AG04450 (cell line): ENCODE measurements at regions not wholly inside any gene's neighbourhood (a gene's known extent, or its start where the extent isn't known, plus 50 kb on each side); places are given as distances from the start of the nearest gene placed in this dataset.
A peak's percentile ranks its signal among the peaks of the same experiment; 100 is the strongest.

ENCODE experiments used
- CTCF ChIA-PET: fragments of 300-600, 350-600 bp; formaldehyde crosslinking; extraction: SDS; loops from one replicate; lab custom pipeline; 2022; ENCODE audit warnings: antibody characterized with exemption, inconsistent platforms; lab: Charles Lee
- POLR2A ChIA-PET: fragments of 350-600 bp; formaldehyde crosslinking; extraction: SDS; loops from one replicate; lab custom pipeline; 2021; ENCODE audit warnings: antibody characterized with exemption, inconsistent platforms; lab: Yijun Ruan, JAX
- DNase-seq: peaks from one replicate; pipeline ENCODE4 v3.0.0-alpha.2; 2011; ENCODE audit warnings: low read depth, low spot score
- H3K27ac ChIP-seq: one replicate; pipeline ENCODE4 v1.5.1; 2012; ENCODE audit warnings: low read depth, low read length, control low read depth
- H3K27me3 ChIP-seq: one replicate; pipeline ENCODE4 v1.6.0; 2012; ENCODE audit warnings: low read length; ENCODE audit not compliant: control insufficient read depth, insufficient read depth
- H3K4me3 ChIP-seq: 2 replicates; pipeline ENCODE4 v1.5.1; 2011; ENCODE audit warnings: mild to moderate bottlenecking, low read depth, low read length, control low read depth
- H3K9me3 ChIP-seq: 2 replicates; pipeline ENCODE4 v1.5.1; 2012; ENCODE audit warnings: low read length; ENCODE audit not compliant: control insufficient read depth, insufficient read depth
- CTCF ChIP-seq: IDR thresholded peaks from 2 replicates; pipeline ENCODE4 v1.5.1; 2011; ENCODE audit warnings: low read depth, low read length, control low read depth, inconsistent platforms

GRCh38 chr5:165161204-165161603 lies 1655.8 kb downstream of the MAT2B start:
- no peak overlapping the region for H3K27ac ChIP-seq
- CTCF ChIA-PET, result no interaction called here
- POLR2A ChIA-PET, result no interaction called here
- no peaks in the 10 kb centered on the region for H3K27me3 ChIP-seq
- peak; percentile 34; the same call in 1 of the 2 replicates for TF ChIP-seq CTCF
- H3K4me3 ChIP-seq, result no peak overlapping the region
- DNase-seq, result no peak
- H3K9me3 ChIP-seq, result no peaks in the 10 kb centered on the region

- Histone ChIP-seq H3K4me3 (no peak overlapping the region), H3K27ac (no peak overlapping the region), H3K27me3 (no peaks in the 10 kb centered on the region), H3K9me3 (no peaks in the 10 kb centered on the region)
- ChIA-PET CTCF (no interaction called here), POLR2A (no interaction called here)
- no peak for TF ChIP-seq CTCF
- no peak for DNase-seq
These were observed 1658.4 kb downstream of the MAT2B start for GRCh38 chr5:165163861-165164260.

- ChIA-PET CTCF (no interaction called here), POLR2A (no interaction called here)
- Histone ChIP-seq H3K9me3 (no peaks in the 10 kb centered on the region), H3K27ac (no peak overlapping the region), H3K27me3 (no peaks in the 10 kb centered on the region), H3K4me3 (no peak overlapping the region)
- no peak for TF ChIP-seq CTCF
- DNase-seq, result no peak
These were observed 1668.2 kb downstream of the MAT2B start for GRCh38 chr5:165173651-165174050.

- POLR2A ChIA-PET, result no interaction called here
- CTCF ChIA-PET, result no interaction called here
- TF ChIP-seq CTCF, result no peak
These were observed 1669.6 kb downstream of the MAT2B start for GRCh38 chr5:165175041-165175440.

GRCh38 chr5:165184183-165184582 lies 1678.8 kb downstream of the MAT2B start:
- no peak for DNase-seq
- ChIA-PET POLR2A (no interaction called here), CTCF (no interaction called here)
- Histone ChIP-seq H3K9me3 (no peaks in the 10 kb centered on the region), H3K27ac (no peak overlapping the region), H3K27me3 (no peaks in the 10 kb centered on the region), H3K4me3 (no peak overlapping the region)
- TF ChIP-seq CTCF, result no peak

More at GRCh38 chr5:165175041-165175440, 1669.6 kb downstream of the MAT2B start:
- no peaks in the 10 kb centered on the region for H3K27me3 ChIP-seq
- DNase-seq, result no peak
- H3K4me3 ChIP-seq, result no peak overlapping the region
- H3K9me3 ChIP-seq, result no peaks in the 10 kb centered on the region
- H3K27ac ChIP-seq, result no peak overlapping the region
